ENCODE measurements at regions not wholly inside any gene's neighbourhood (a gene's known extent, or its start where the extent isn't known, plus 50 kb on each side); places are given as distances from the start of the nearest gene placed in this dataset.

GRCh38 chr21:24899138-24899537 is 708.1 kb downstream of the MRPL39 start:
- no peak for TF ChIP-seq CTCF (IDR thresholded peaks at IDR 0.05)
- Histone ChIP-seq H3K36me3 (no peaks in the 10 kb centered on the region), H3K27ac (no peak overlapping the region), H3K4me3 (no peak overlapping the region), H3K9me3 (no peaks in the 10 kb centered on the region), H3K27me3 (replicated peaks; ENCODE audit: insufficient read depth) (no peaks in the 10 kb centered on the region), H3K4me1 (ENCODE audit: control insufficient read depth in 1 of 2, low read depth in 2 of 2) (no peaks in the 10 kb centered on the region)
- DNase-seq (ENCODE audit: low spot score) (no peak), ATAC-seq (ENCODE audit: insufficient number of reproducible peaks, low FRiP score, low read depth) (no peak)

- no peak for TF ChIP-seq CTCF (IDR thresholded peaks at IDR 0.05)
- H3K9me3 ChIP-seq = no peaks in the 10 kb centered on the region
- DNase-seq (ENCODE audit: low spot score) (no peak), ATAC-seq (ENCODE audit: insufficient number of reproducible peaks, low FRiP score, low read depth) (no peak)
- H3K4me3 ChIP-seq = no peak overlapping the region
- H3K27ac ChIP-seq = no peak overlapping the region
- H3K36me3 ChIP-seq = no peaks in the 10 kb centered on the region
- no peaks in the 10 kb centered on the region for H3K4me1 ChIP-seq (ENCODE audit: control insufficient read depth in 1 of 2, low read depth in 2 of 2)
- no peaks in the 10 kb centered on the region for H3K27me3 ChIP-seq (replicated peaks; ENCODE audit: insufficient read depth)
Measured at GRCh38 chr21:24897883-24898282, 709.4 kb downstream of the MRPL39 start.

- no peak overlapping the region for H3K27ac ChIP-seq
- no peaks in the 10 kb centered on the region for H3K27me3 ChIP-seq (replicated peaks; ENCODE audit: insufficient read depth)
- no peak for TF ChIP-seq CTCF (IDR thresholded peaks at IDR 0.05)
- no peak overlapping the region for H3K4me3 ChIP-seq
- DNase-seq (ENCODE audit: low spot score) (no peak), ATAC-seq (ENCODE audit: insufficient number of reproducible peaks, low FRiP score, low read depth) (no peak)
- H3K9me3 ChIP-seq = no peaks in the 10 kb centered on the region
- H3K36me3 ChIP-seq = no peaks in the 10 kb centered on the region
- no peaks in the 10 kb centered on the region for H3K4me1 ChIP-seq (ENCODE audit: control insufficient read depth in 1 of 2, low read depth in 2 of 2)
Measured at GRCh38 chr21:24896735-24897124, 710.6 kb downstream of the MRPL39 start.

GRCh38 chr21:24895885-24896734 is 711.2 kb downstream of the MRPL39 start:
- TF ChIP-seq CTCF (IDR thresholded peaks at IDR 0.05) = no peak
- Histone ChIP-seq H3K9me3 (no peaks in the 10 kb centered on the region), H3K27ac (no peak overlapping the region), H3K4me3 (no peak overlapping the region), H3K4me1 (ENCODE audit: control insufficient read depth in 1 of 2, low read depth in 2 of 2) (no peaks in the 10 kb centered on the region), H3K36me3 (no peaks in the 10 kb centered on the region), H3K27me3 (replicated peaks; ENCODE audit: insufficient read depth) (no peaks in the 10 kb centered on the region)
- ATAC-seq (ENCODE audit: insufficient number of reproducible peaks, low FRiP score, low read depth) (no peak), DNase-seq (ENCODE audit: low spot score) (no peak)

- Histone ChIP-seq H3K36me3 (no peaks in the 10 kb centered on the region), H3K4me3 (no peak overlapping the region), H3K27ac (no peak overlapping the region), H3K4me1 (ENCODE audit: control insufficient read depth in 1 of 2, low read depth in 2 of 2) (no peaks in the 10 kb centered on the region), H3K27me3 (replicated peaks; ENCODE audit: insufficient read depth) (no peaks in the 10 kb centered on the region), H3K9me3 (no peaks in the 10 kb centered on the region)
- DNase-seq (ENCODE audit: low spot score) = no peak
- TF ChIP-seq CTCF (IDR thresholded peaks at IDR 0.05) = no peak
- no peak for ATAC-seq (ENCODE audit: insufficient number of reproducible peaks, low FRiP score, low read depth)
Measured at GRCh38 chr21:24894324-24894723, 713.0 kb downstream of the MRPL39 start.
